K562 (cell line): ENCODE measurements at regions not wholly inside any gene's neighbourhood (a gene's known extent, or its start where the extent isn't known, plus 50 kb on each side); places are given as distances from the start of the nearest gene placed in this dataset.

Source experiments
- ATAC-seq: fragments of 200-7000 bp; cut with Tn5 transposase; 3 replicates; pipeline ENCODE4 v1.9.1; 2020; ENCODE audit warnings: moderate library complexity
- BruUV-seq: library from RNA; stranded (reverse); fragments of 400-500 nt; replicated peaks from 2 replicates; lab custom pipeline; 2021; lab: Mats Ljungman, UMichigan
- CTCF ChIA-PET: fragments of 300-600 bp; formaldehyde crosslinking; extraction: SDS; loops from one replicate; lab custom pipeline; 2021; ENCODE audit warnings: low intra/inter-chr PET ratio; lab: Yijun Ruan, JAX
- POLR2A ChIA-PET: fragments of 300-600, 350-650 bp; sonication (Branson Sonifier 250); formaldehyde crosslinking; extraction: SDS; loops from one replicate; lab custom pipeline; 2021; ENCODE audit warnings: antibody characterized with exemption, inconsistent platforms; lab: Yijun Ruan, JAX
- DNase-seq, 4 experiments: peaks; one replicate each; pipeline versions ENCODE4 v3.0.0 to v3.0.0-alpha.2; 2011 to 2018; ENCODE audit warnings: low spot score in 3 of 4, mixed read lengths in 3 of 4; ENCODE audit errors: extremely low read depth in 1 of 4
- FAIRE-seq: peaks from 2 replicates; lab custom pipeline; 2011; peaks lifted over from hg19 to GRCh38; lab: Jason Lieb, UNC
- H2AFZ ChIP-seq: 2 replicates; pipeline ENCODE4 v1.6.0; 2011; ENCODE audit warnings: low read depth, low read length, control low read depth, inconsistent platforms
- H3K27ac ChIP-seq: fragments of 200-600 bp; 3 replicates; pipeline ENCODE4 v1.8.0; 2011; ENCODE audit warnings: low read depth, mild to moderate bottlenecking, control low read depth, inconsistent platforms, low read length, moderate library complexity, mixed read lengths; ENCODE audit errors: extremely low read depth
- H3K27me3 ChIP-seq, 2 experiments: fragments of 300-600 bp in 1 of 2; 2 replicates in 1 of 2; 3 replicates in 1 of 2; pipeline versions ENCODE4 v1.6.0 to v1.8.0; 2011; ENCODE audit warnings: inconsistent platforms in 2 of 2, low read length in 2 of 2, mild to moderate bottlenecking in 1 of 2, mixed read lengths in 1 of 2, moderate library complexity in 1 of 2; ENCODE audit not compliant: control insufficient read depth in 2 of 2, insufficient read depth in 2 of 2
- H3K36me3 ChIP-seq: fragments of 300-600 bp; 3 replicates; pipeline ENCODE4 v1.8.0; 2011; ENCODE audit warnings: mild to moderate bottlenecking, low read length, inconsistent platforms; ENCODE audit not compliant: control insufficient read depth, insufficient read depth
- H3K4me1 ChIP-seq, 2 experiments: fragments of 200-600 bp in 1 of 2; replicated peaks in 1 of 2; 2 replicates in 1 of 2; 3 replicates in 1 of 2; pipeline versions ENCODE4 v1.5.1 to v1.8.0; 2011; ENCODE audit warnings: inconsistent platforms in 2 of 2, low read length in 2 of 2, mild to moderate bottlenecking in 1 of 2, mixed read lengths in 1 of 2, moderate library complexity in 1 of 2; ENCODE audit not compliant: control insufficient read depth in 2 of 2, insufficient read depth in 2 of 2
- H3K4me2 ChIP-seq: 2 replicates; pipeline ENCODE4 v1.6.1; 2011; ENCODE audit warnings: low read length, control low read depth, inconsistent platforms, mixed read lengths; ENCODE audit not compliant: insufficient read depth
- H3K4me3 ChIP-seq: fragments of 200-600 bp; sonication (generic), shearing (Covaris generic); 2 replicates; pipeline ENCODE4 v1.5.1; 2016; ENCODE audit warnings: control low read depth, inconsistent platforms
- H3K79me2 ChIP-seq: fragments of 200-600 bp; 3 replicates; pipeline ENCODE4 v1.8.0; 2011; ENCODE audit warnings: low read length, inconsistent platforms; ENCODE audit not compliant: control insufficient read depth, insufficient read depth
- H3K9ac ChIP-seq, 2 experiments: 2 replicates each; pipeline versions ENCODE4 v1.6.0 to v1.6.1; 2011; ENCODE audit warnings: low read depth in 2 of 2, low read length in 2 of 2, control low read depth in 1 of 2, inconsistent platforms in 1 of 2, mild to moderate bottlenecking in 1 of 2, mixed read lengths in 1 of 2; ENCODE audit not compliant: insufficient read depth in 1 of 2
- H3K9me1 ChIP-seq: one replicate; pipeline ENCODE4 v1.6.0; 2011; ENCODE audit warnings: inconsistent platforms, mild to moderate bottlenecking, low read length, moderate library complexity; ENCODE audit not compliant: control insufficient read depth, insufficient read depth
- H3K9me3 ChIP-seq: replicated peaks from 2 replicates; pipeline ENCODE4 v1.5.1; 2011; ENCODE audit warnings: low read depth, low read length, inconsistent platforms; ENCODE audit not compliant: control insufficient read depth, insufficient read depth
- H4K20me1 ChIP-seq: replicated peaks from 2 replicates; pipeline ENCODE4 v1.6.1; 2011; ENCODE audit warnings: low read length, inconsistent platforms, mixed read lengths; ENCODE audit not compliant: control insufficient read depth, insufficient read depth
- BRD9 ChIP-seq: fragments of 450-650 bp; IDR thresholded peaks from 2 replicates; pipeline ENCODE4 v1.6.1; 2018; ENCODE audit warnings: low read depth; ENCODE audit not compliant: partially characterized antibody
- ELF4 ChIP-seq: fragments of 450-650 bp; formaldehyde crosslinking; IDR thresholded peaks from 2 replicates; pipeline ENCODE4 v1.4.0; 2022; ENCODE audit warnings: missing genetic modification characterization
- EP300 ChIP-seq: IDR thresholded peaks from 2 replicates; pipeline ENCODE4 v1.6.1; 2012; ENCODE audit warnings: low read length, improper control_type of control experiment
- POLR3G ChIP-seq: IDR thresholded peaks from 2 replicates; pipeline ENCODE4 v1.6.1; 2011; ENCODE audit not compliant: insufficient read length, insufficient replicate concordance; ENCODE audit errors: extremely low read depth
- TAF15 ChIP-seq: fragments of 200-400 bp; formaldehyde crosslinking; IDR thresholded peaks from 2 replicates; pipeline ENCODE4 v1.6.1; 2017; ENCODE audit warnings: mild to moderate bottlenecking, low read depth, low read length, moderate library complexity
- ZNF282 ChIP-seq: sonication (generic); formaldehyde crosslinking; IDR thresholded peaks from 2 replicates; pipeline ENCODE4 v1.8.1; 2023; ENCODE audit warnings: missing genetic modification reagents
- WGBS: fragments of 100-300 bp; shearing (Covaris generic); methylation state at CpG from one replicate; pipeline ENCODE4 v1.1.6; 2016; ENCODE audit warnings: low coverage, mixed read lengths; ENCODE audit not compliant: insufficient coverage; ENCODE audit errors: missing lambda C conversion rate; 5-methylcytosine and 5-hydroxymethylcytosine counted together
- in situ Hi-C: fragments of 300-500 bp; cut with MboI; formaldehyde crosslinking; loops from 4 replicates; pipeline ENCODE4 v1.15.0; 2018; ENCODE audit warnings: inconsistent platforms, mixed read lengths
- intact Hi-C: fragments of 100-400 bp; cut with micrococcal nuclease; formaldehyde crosslinking; loops from 2 replicates; pipeline ENCODE4 v1.14.2; 2022

- no peaks in the 10 kb centered on the region for H3K9me1 ChIP-seq
- DNase-seq: no peak
- ATAC-seq: no peak
- H3K9me3 ChIP-seq: no peaks in the 10 kb centered on the region
- H3K9ac ChIP-seq: no peak overlapping the region
- H3K36me3 ChIP-seq: no peaks in the 10 kb centered on the region
- no peak overlapping the region for H3K4me2 ChIP-seq
- no peaks in the 10 kb centered on the region for H4K20me1 ChIP-seq
- BruUV-seq: no TSS peak
- no peak for FAIRE-seq
- H3K27ac ChIP-seq: no peak overlapping the region
- H3K4me3 ChIP-seq: no peak overlapping the region
- in situ Hi-C loops: loop anchor here (25.0 kb wide), 1 partner anchor 612 kb away; no protein-coding TSS in a partner anchor
- POLR2A ChIA-PET: no interaction called here
- CTCF ChIA-PET: no interaction called here
- TF ChIP-seq ELF4 (CRISPR knock-in tag): no peak
- TF ChIP-seq, all 486 proteins: peak for 0
- Histone ChIP-seq H2AFZ (no peak overlapping the region), H3K79me2 (no peaks in the 10 kb centered on the region), H3K27me3 (no peaks in the 10 kb centered on the region), H3K4me1 (no peaks in the 10 kb centered on the region)
- WGBS: 3% methylated on average over 2 of the region's 2 CpGs
- intact Hi-C loops: no loop called here
Measured at GRCh38 chr1:81574408-81574807, 226.3 kb upstream of the ADGRL2 start.

- H3K4me3 ChIP-seq: no peak overlapping the region
- ChIA-PET POLR2A (no interaction called here), CTCF (no interaction called here)
- no peaks in the 10 kb centered on the region for H3K9me3 ChIP-seq
- WGBS: 9% methylated on average over 2 of the region's 2 CpGs
- FAIRE-seq: no peak
- H3K4me2 ChIP-seq: no peak overlapping the region
- H3K9ac ChIP-seq: no peak overlapping the region
- H3K79me2 ChIP-seq: no peaks in the 10 kb centered on the region
- in situ Hi-C loops: loop anchor here (25.0 kb wide), 1 partner anchor 611 kb away; no protein-coding TSS in a partner anchor
- no peak for TF ChIP-seq ZNF282 (CRISPR knock-in tag)
- no peak for TF ChIP-seq POLR3G
- no peak for TF ChIP-seq BRD9
- no peak for TF ChIP-seq EP300
- TF ChIP-seq TAF15: no peak
- H2AFZ ChIP-seq: no peak overlapping the region
- H3K9me1 ChIP-seq: no peaks in the 10 kb centered on the region
- no peaks in the 10 kb centered on the region for H3K36me3 ChIP-seq
- no peak for ATAC-seq
- H3K27ac ChIP-seq: no peak overlapping the region
- no peaks in the 10 kb centered on the region for H4K20me1 ChIP-seq
- DNase-seq: no peak
- BruUV-seq: no TSS peak
- no peaks in the 10 kb centered on the region for H3K4me1 ChIP-seq
- intact Hi-C loops: no loop called here
- H3K27me3 ChIP-seq: no peaks in the 10 kb centered on the region
Measured at GRCh38 chr1:81573458-81573857, 227.3 kb upstream of the ADGRL2 start.
